Stimulated activated CD8-positive, alpha-beta memory T cell treated with anti-CD3 and anti-CD28 coated beads, Interleukin-2, amount 100 ng/mL, for 48 hours (primary cell): ENCODE measurements at regions not wholly inside any gene's neighbourhood (a gene's known extent, or its start where the extent isn't known, plus 50 kb on each side); places are given as distances from the start of the nearest gene placed in this dataset.

Experiments used
- DNase-seq, 2 donors: peaks; one replicate each; pipeline ENCODE4 v3.0.0-alpha.2; 2020; ENCODE audit warnings: low read depth in 2 of 2

DNA sequence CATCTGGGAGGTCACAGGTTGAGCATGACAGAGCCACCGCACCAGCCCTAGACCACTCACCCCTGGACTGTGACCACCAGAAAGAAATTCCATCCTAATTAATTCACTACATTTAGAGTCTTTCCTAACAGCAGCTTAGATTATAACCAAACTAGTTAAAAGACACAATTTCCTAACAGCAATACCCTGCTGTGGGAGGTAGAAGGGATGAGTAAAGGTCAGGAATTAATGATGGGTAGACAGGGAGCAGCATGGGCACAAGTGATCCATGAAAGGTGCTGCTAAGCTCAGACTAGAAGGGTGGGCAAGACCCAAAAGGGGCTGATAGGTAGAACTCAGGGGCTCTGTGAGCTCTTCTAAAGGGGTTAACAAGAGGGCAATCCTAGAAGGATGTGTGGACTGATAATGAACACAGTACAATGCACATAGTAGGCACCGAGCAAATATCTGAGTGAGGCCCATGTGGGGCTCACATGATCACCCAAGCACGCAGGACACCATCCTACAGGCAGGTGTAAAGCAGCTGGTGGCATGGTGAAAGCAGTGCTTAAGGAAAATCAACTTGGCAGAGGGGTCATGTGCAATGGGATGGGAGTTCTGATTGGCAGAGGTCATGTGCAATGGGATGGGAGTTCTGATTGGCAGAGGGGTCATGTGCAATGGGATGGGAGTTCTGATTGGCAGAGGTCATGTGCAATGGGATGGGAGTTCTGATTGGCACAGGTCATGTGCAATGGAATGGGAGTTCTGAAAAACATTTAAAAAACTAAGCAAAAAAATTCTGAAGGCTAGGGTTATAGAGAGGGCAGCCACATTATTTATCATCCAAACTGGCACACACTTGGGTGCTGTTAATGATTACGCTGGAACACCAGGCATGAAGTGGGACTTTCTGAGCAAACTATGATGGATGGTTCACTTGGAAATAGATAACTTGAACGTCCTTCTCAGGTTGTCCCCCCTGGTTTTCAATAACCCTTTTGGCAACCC lies 188.2 kb upstream of the FOXQ1 start:
- DNase-seq: no peak

DNA sequence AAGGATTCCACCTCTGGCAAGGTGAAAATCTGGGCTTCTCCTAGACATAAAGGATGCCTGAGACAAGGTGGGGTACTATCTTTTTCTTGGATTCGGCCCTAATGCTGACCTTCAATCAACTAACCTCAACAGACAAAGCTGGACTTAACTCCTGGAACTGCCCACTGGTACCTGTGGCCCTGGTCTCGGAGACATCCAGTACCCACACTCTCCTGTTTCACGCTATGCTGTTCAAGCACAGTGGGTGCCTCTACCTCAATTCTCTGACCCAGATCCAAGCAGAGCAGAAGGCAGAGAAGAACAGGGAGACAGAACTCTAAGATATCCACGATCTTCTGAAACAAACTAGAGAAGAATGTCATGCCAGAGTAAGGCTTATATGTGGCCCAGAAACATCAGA lies 189.8 kb upstream of the FOXQ1 start:
- DNase-seq: no peak

DNA sequence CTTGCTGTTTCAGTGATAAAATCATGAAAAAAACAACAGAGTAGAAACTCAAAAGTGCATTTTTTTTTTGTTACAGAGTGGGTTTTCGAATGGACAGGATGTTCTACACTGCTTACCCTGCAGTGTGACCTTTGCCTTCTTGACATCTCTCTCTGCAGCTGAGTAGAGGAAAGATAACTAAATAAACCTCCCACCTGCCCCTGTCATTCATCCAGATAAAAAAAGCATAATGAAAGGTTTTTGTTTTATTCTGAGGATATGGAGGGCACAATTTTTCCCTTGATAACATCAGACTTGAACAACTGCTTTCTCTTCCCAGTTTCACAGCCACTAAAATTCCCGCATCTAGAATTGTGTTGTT lies 193.6 kb upstream of the FOXQ1 start:
- no peak for DNase-seq

DNA sequence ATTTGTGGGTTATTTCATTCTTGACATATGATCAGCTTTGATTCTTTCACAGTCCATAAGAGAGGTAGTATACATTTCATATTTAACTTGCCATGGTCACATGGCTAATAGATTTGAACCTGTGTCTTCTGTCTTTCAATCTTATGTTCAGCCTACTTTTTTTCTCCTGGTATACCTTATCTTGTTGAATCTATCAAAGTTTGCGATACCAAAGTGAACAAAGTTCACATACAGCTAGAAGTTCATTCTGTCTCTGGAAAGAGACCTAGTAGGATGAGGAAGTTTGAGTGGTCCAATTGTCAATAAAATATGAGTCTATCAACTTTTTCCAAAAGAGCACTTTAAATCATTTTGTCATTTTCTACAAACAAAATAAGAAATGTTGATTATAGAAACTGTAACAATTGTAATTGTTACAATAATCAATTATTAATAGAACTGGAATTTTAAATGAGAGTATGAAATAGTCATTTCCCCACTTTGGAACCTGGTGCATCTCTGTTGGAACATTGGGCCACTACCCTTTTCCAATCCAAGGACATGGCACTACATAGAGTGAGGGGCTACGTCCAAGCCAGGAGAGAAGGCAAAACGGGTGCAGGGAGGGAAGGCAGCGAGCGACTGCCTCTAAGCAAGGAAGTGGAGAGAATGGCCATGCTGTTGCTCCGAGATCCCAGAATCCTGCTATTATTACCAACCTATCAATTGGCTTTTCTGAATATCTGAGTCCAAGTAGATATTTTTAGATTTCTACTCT lies 194.2 kb upstream of the FOXQ1 start:
- no peak for DNase-seq

DNA sequence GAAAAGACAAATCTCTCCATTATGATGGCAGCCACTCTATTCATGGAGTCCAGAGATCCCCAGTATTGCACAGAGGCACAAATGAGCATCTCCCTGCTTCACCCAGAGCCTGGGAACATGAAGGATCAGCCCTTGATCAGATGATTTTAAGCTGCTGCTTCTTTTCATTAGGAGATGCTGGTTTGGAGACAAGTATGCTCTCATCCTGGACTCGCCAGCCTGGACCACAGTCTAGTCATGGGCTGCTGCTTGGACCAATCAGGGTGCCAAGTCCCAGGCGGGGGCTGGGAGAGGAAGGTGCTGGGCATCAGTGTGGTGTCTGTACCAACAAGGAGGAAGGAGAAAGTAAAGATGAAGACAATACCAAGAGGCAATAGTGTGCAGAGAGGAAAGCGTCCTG lies 195.7 kb upstream of the FOXQ1 start:
- no peak for DNase-seq

GRCh38 chr6:1113916-1114540 lies 197.9 kb upstream of the FOXQ1 start:
- DNase-seq: no peak

DNA sequence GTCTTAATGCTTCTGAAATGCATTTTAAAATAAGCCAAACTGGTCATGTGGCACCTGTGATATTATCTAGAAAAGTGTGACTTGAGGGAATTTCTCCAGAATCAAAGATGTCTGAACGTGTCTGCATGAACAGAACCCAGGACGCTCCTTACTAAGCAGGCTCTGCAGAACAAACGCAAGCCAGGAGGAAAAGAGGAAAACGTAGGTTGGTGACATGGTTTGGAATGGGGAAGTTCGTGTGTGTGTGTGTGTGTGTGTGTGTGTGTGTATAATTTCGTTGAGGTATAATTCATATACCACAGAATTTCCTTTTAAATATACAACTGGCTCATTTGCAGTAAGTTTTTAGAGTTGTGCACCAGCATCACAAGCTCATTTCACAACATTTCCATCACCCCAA lies 200.5 kb upstream of the FOXQ1 start:
- no peak for DNase-seq

- no peak for DNase-seq
Observed at GRCh38 chr6:1110941-1111349, 201.0 kb upstream of the FOXQ1 start.

GRCh38 chr6:1110164-1110563 lies 201.7 kb upstream of the FOXQ1 start:
- no peak for DNase-seq

- no peak for DNase-seq
Observed at GRCh38 chr6:1109134-1109533, 202.8 kb upstream of the FOXQ1 start.

- no peak for DNase-seq
Observed at GRCh38 chr6:1108198-1108597, 203.7 kb upstream of the FOXQ1 start.

- no peak for DNase-seq
Observed at GRCh38 chr6:1107578-1107977, 204.3 kb upstream of the FOXQ1 start.

- no peak for DNase-seq
Observed at GRCh38 chr6:1105833-1106400, 206.0 kb upstream of the FOXQ1 start.

DNA sequence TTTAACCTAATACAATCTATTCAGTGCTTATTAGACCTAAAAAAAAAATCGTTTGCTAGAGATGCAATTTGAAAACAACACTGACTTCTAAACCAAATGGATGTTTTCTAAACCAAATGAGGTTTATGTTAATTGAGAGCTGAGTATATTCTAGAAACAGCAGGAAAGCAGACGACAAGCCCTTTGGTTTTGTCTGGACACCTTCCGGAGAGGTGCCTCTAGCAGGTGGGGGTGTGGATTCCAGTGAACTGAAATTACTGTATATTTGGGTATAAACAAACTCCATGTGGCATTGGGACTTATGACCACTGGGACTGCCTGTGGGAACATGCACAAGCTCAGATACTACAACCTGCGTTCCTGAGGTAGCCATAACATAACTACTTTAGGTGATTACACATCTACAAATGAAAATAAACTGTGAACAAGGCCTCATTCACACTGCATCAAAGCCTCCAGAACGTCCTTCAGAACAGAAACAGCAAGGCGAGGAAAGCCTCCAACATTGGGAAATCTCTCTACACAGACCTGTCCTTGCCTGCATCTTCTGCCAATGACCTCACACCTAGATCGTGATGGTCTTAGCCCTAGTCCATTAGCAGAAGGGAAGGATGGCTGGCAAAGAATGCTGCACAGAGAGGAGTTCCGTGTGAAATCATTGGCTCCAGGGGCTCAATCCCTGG lies 206.8 kb upstream of the FOXQ1 start:
- no peak for DNase-seq

DNA sequence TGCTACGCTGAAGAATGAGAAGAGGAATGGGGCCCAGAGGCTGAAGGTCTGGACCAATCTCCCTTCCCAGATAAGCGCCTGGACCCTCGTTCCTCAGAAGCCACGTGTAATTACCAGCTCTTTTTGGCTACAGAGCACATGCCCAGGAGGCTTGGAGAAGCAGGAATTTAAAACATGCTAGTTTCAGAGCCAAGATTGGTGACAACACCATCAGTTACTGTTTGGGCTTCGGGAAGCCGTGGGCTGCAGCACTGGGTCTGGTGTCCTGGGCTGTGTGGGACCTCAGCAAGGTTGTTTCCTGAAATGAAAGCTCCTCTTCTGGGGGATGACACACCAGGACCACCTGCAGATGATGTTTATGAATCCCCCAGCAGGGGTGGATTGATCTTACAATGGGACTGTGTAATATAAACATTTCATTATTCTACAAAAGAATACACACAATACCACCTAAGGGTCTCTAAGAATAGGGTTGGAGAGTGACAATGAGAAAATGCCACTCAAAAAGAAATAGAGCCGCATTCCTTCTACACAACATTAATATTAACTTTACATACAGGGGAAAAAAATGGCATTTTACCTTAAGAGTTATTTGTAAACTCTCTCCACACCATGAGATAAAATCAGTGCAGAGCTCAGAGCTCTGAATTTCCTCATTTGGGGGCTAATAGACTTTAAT lies 207.8 kb upstream of the FOXQ1 start:
- no peak for DNase-seq

GRCh38 chr6:1103021-1103420 lies 208.9 kb upstream of the FOXQ1 start:
- DNase-seq: no peak

GRCh38 chr6:1100269-1100668 lies 211.6 kb upstream of the FOXQ1 start:
- DNase-seq: no peak

DNA sequence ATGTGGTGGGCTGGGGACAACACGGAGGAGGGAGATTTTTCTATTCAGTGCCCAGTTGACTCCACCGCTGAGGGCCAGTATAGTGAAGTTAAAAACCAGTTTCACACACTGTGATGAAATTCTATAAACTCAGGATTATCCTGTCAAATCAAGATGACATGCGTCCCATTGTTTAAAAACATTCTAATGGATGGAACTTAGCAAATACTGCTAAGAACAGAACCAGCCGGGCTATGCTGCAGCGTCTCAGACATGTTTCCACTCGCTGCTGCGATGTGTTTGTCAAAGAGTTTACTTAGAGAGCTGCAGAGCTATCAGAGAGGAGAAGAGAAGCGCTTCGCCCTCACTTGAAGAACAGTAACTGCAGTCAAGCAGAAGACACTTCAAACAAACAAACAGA lies 212.6 kb upstream of the FOXQ1 start:
- DNase-seq: no peak

DNA sequence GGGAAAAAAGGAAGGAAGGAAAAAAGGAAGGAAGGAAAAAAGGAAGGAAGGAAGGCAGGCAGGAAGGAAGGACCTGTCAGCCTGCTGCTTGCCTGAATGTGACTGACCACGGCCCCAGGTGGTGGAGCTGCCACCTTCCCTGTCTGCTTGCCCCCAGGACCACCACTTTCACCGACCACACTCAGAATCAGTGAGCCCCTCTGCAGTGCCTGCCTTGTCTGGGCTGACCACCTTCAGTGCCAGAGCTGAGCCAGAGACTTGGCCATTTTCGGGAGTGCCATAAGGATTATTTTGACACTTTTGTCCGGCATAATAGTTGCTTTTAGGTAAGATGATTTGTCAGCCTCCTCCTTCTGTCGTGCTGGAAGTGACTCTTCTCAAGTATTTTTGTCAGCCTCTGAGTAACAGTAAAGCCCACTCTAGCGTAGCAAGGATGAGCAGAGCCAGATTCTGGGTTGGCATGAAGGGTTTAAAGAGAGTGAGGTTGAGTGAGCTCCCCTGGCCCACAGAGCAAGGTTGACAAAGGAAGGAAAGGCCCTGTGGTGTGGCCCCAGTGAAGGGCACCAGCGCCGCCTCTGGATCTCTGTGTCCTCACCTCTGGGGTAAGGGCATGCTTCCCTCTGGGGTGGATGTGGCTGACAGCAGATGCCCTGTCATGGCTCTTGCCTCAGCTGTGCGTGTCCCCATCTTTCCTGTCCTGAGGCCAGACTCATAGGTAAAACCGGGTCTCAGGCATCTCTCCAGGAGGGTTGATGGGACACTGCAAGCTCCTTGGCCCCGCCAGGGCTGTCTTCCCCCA lies 214.7 kb upstream of the FOXQ1 start:
- DNase-seq: no peak

GRCh38 chr6:1094306-1094705 lies 217.6 kb upstream of the FOXQ1 start:
- no peak for DNase-seq
